ENCODE measurements at regions not wholly inside any gene's neighbourhood (a gene's known extent, or its start where the extent isn't known, plus 50 kb on each side); places are given as distances from the start of the nearest gene placed in this dataset.

- H2AFZ ChIP-seq (ENCODE audit: low read depth): no peak overlapping the region
- H3K9me2 ChIP-seq: no peaks in the 10 kb centered on the region
- no peak for TF ChIP-seq EZH2phosphoT487 (IDR thresholded peaks at IDR 0.05; ENCODE audit: borderline replicate concordance, low read depth)
- TF ChIP-seq GATA2 (CRISPR knock-in tag; IDR thresholded peaks at IDR 0.05): no peak
- no peak for TF ChIP-seq EP300 (IDR thresholded peaks at IDR 0.05; ENCODE audit: borderline replicate concordance in 1 of 2, low read depth in 1 of 2, low read length in 1 of 2)
- TF ChIP-seq RXRA (IDR thresholded peaks at IDR 0.05; ENCODE audit: borderline replicate concordance, low read depth): no peak
- H3K79me2 ChIP-seq (ENCODE audit: insufficient read depth): no peaks in the 10 kb centered on the region
- ChIA-PET CTCF (no interaction called here), POLR2A (no interaction called here)
- no peak for DNase-seq
- H4K20me1 ChIP-seq (ENCODE audit: insufficient read depth): no peaks in the 10 kb centered on the region
- H3K36me3 ChIP-seq (replicated peaks in 1 of 2; ENCODE audit: control insufficient read depth in 1 of 2, insufficient read depth in 2 of 2, low read length in 1 of 2): no peaks in the 10 kb centered on the region
- WGBS (ENCODE audit: low lambda C conversion rate): 85% methylated on average over 4 of the region's 4 CpGs
- H3K9ac ChIP-seq: no peak overlapping the region
- H3K27me3 ChIP-seq (ENCODE audit: insufficient read depth): no peaks in the 10 kb centered on the region
- no peaks in the 10 kb centered on the region for H3F3A ChIP-seq (replicated peaks; ENCODE audit: insufficient read depth)
- no peak overlapping the region for H3K27ac ChIP-seq (ENCODE audit: low read depth in 2 of 2, low read length in 1 of 2)
- H3K9me3 ChIP-seq: no peaks in the 10 kb centered on the region
- H3K4me2 ChIP-seq: no peak overlapping the region; the same call in 1 of the 2 replicates
- no peak overlapping the region; a peak in 1 of 4 replicates for H3K4me3 ChIP-seq (ENCODE audit: low read depth in 2 of 2, low read length in 1 of 2)
- H3K4me1 ChIP-seq (ENCODE audit: control insufficient read depth in 1 of 2, insufficient read depth in 2 of 2, low read depth in 1 of 2, low read length in 1 of 2): peaks cover 0 to 6% of the 10 kb centered on the region in 2 experiments; a peak in 2 of 4 replicates
Observed at GRCh38 chr1:192887426-192887825, 78.6 kb downstream of the RGS2 start.

- POLR2A ChIA-PET: no interaction called here
- Histone ChIP-seq H3K4me3 (ENCODE audit: low read depth in 2 of 2, low read length in 1 of 2) (no peak overlapping the region), H4K20me1 (ENCODE audit: insufficient read depth) (no peaks in the 10 kb centered on the region), H3K9me3 (no peaks in the 10 kb centered on the region), H3K9me2 (no peaks in the 10 kb centered on the region), H3K4me1 (ENCODE audit: control insufficient read depth in 1 of 2, insufficient read depth in 2 of 2, low read depth in 1 of 2, low read length in 1 of 2) (peaks cover 0 to 6% of the 10 kb centered on the region in 2 experiments; a peak in 2 of 4 replicates), H3K27me3 (ENCODE audit: insufficient read depth) (no peaks in the 10 kb centered on the region), H3K36me3 (replicated peaks in 1 of 2; ENCODE audit: control insufficient read depth in 1 of 2, insufficient read depth in 2 of 2, low read length in 1 of 2) (no peaks in the 10 kb centered on the region), H3K4me2 (no peak overlapping the region), H3K27ac (ENCODE audit: low read depth in 2 of 2, low read length in 1 of 2) (no peak overlapping the region), H2AFZ (ENCODE audit: low read depth) (no peak overlapping the region), H3F3A (replicated peaks; ENCODE audit: insufficient read depth) (no peaks in the 10 kb centered on the region), H3K9ac (no peak overlapping the region), H3K79me2 (ENCODE audit: insufficient read depth) (no peaks in the 10 kb centered on the region)
- TF ChIP-seq REST (IDR thresholded peaks at IDR 0.05; ENCODE audit: low read depth, low read length) (no peak), NRF1 (IDR thresholded peaks at IDR 0.05; ENCODE audit: low read depth, low read length) (no peak), EZH2phosphoT487 (IDR thresholded peaks at IDR 0.05; ENCODE audit: borderline replicate concordance, low read depth) (no peak), RCOR1 (IDR thresholded peaks at IDR 0.05; ENCODE audit: low read length) (no peak), SIN3A (IDR thresholded peaks at IDR 0.05; ENCODE audit: borderline replicate concordance, low read depth, low read length) (no peak), IRF3 (IDR thresholded peaks at IDR 0.05; ENCODE audit: low read depth, low read length) (no peak), TAF1 (IDR thresholded peaks at IDR 0.05; ENCODE audit: borderline replicate concordance, low read depth, low read length) (no peak), GABPA (IDR thresholded peaks at IDR 0.05; ENCODE audit: low read depth) (no peak), CHD2 (IDR thresholded peaks at IDR 0.05; ENCODE audit: low read length, partially characterized antibody) (no peak), USF1 (IDR thresholded peaks at IDR 0.05; ENCODE audit: borderline replicate concordance, low read depth) (no peak), JUND (IDR thresholded peaks at IDR 0.05) (no peak), TEAD4 (IDR thresholded peaks at IDR 0.05; ENCODE audit: borderline replicate concordance, insufficient read depth) (no peak), RFX5 (IDR thresholded peaks at IDR 0.05; ENCODE audit: low read length) (no peak), ZBTB33 (IDR thresholded peaks at IDR 0.05; ENCODE audit: borderline replicate concordance, low read depth) (no peak), FOXJ3 (CRISPR knock-in tag; IDR thresholded peaks at IDR 0.05) (no peak)
- no peak for DNase-seq
- CTCF ChIA-PET: no interaction called here
- 55% methylated on average over 3 of the region's 3 CpGs for WGBS (ENCODE audit: low lambda C conversion rate)
Observed at GRCh38 chr1:192888574-192888973, 79.7 kb downstream of the RGS2 start.
